Spleen (tissue), 11 donors: ENCODE measurements at regions not wholly inside any gene's neighbourhood (a gene's known extent, or its start where the extent isn't known, plus 50 kb on each side); places are given as distances from the start of the nearest gene placed in this dataset.

Experiments used
- DNase-seq: peaks from one replicate; pipeline ENCODE4 v3.0.0-alpha.2; 2020
- H3K27ac ChIP-seq, 8 donors: fragments of 200-600 bp; sonication (generic) in 7 of 8; 1 replicate in 4 of 8; 2 replicates in 4 of 8; pipeline versions ENCODE4 v1.5.0 to v1.8.0; 2016 to 2021; ENCODE audit warnings: inconsistent platforms in 4 of 8, mild to moderate bottlenecking in 4 of 8, moderate library complexity in 1 of 8
- H3K27me3 ChIP-seq, 7 donors: fragments of 200-600 bp; sonication (generic) in 6 of 7; replicated peaks in 1 of 7; 1 replicate in 4 of 7; 2 replicates in 3 of 7; pipeline versions ENCODE4 v1.5.0 to v1.8.0; 2016 to 2021; ENCODE audit warnings: inconsistent platforms in 3 of 7, mild to moderate bottlenecking in 1 of 7
- H3K36me3 ChIP-seq, 6 donors: fragments of 200-600 bp; sonication (generic) in 5 of 6; 1 replicate in 4 of 6; 2 replicates in 2 of 6; pipeline versions ENCODE4 v1.5.0 to v1.8.0; 2016 to 2021; ENCODE audit warnings: inconsistent platforms in 2 of 6
- H3K4me1 ChIP-seq, 6 donors: fragments of 200-600 bp; sonication (generic) in 5 of 6; 1 replicate in 3 of 6; 2 replicates in 3 of 6; pipeline versions ENCODE4 v1.5.0 to v1.8.0; 2016 to 2021; ENCODE audit warnings: inconsistent platforms in 3 of 6
- H3K4me3 ChIP-seq, 8 donors: fragments of 200-600 bp; sonication (generic) in 7 of 8; 1 replicate in 4 of 8; 2 replicates in 4 of 8; pipeline versions ENCODE4 v1.5.0 to v1.8.0; 2016 to 2021; ENCODE audit warnings: inconsistent platforms in 4 of 8, mild to moderate bottlenecking in 4 of 8, moderate library complexity in 2 of 8
- H3K9me3 ChIP-seq, 8 donors: fragments of 200-600 bp; sonication (generic) in 7 of 8; 1 replicate in 4 of 8; 2 replicates in 4 of 8; pipeline versions ENCODE4 v1.5.0 to v1.8.0; 2016 to 2021; ENCODE audit warnings: inconsistent platforms in 4 of 8
- CTCF ChIP-seq, 11 experiments: fragments of 200-600 bp in 7 of 11; fragments of 450-650 bp in 4 of 11; sonication (generic) in 4 of 11; IDR thresholded peaks in 8 of 11; conservative IDR thresholded peaks in 3 of 11; 1 replicate in 7 of 11; 2 replicates in 4 of 11; pipeline versions ENCODE4 v1.4.0 to v1.8.0; 2016 to 2021; ENCODE audit warnings: antibody characterized with exemption in 11 of 11, inconsistent platforms in 4 of 11, mild to moderate bottlenecking in 1 of 11
- POLR2A ChIP-seq, 3 donors: fragments of 450-650 bp; IDR thresholded peaks; one replicate each; pipeline ENCODE4 v1.5.1; 2017; ENCODE audit warnings: antibody characterized with exemption in 3 of 3, mild to moderate bottlenecking in 1 of 3
- POLR2AphosphoS5 ChIP-seq, 3 donors: sonication (generic); formaldehyde crosslinking; IDR thresholded peaks; one replicate each; pipeline ENCODE4 v1.5.1; 2017; ENCODE audit warnings: antibody characterized with exemption in 3 of 3
- WGBS, 5 donors: extraction: QIAGEN DNeasy Blood & Tissue Kit in 3 of 5; methylation state at CpG; one replicate each; pipeline versions ENCODE4 v1.1.5 to v1.1.7; 2013 to 2018; 5-methylcytosine and 5-hydroxymethylcytosine counted together
- intact Hi-C: fragments of 100-400 bp; cut with DNase I; formaldehyde crosslinking; loops from one replicate; pipeline ENCODE4 v1.15.0; 2023; ENCODE audit warnings: low total_unique reads
- donor health status: healthy with polysubstance abuse.
- donor health status: DM: no; HTN: no; CAD: no; lungs with moderate emphysema.
- donor health status: DM: no; HTN: no; CAD: no.
- donor health status: Bipolar disorder and iron deficiency.
- donor health status: healthy.
- donor health status: DM: no; HTN: no; CAD: no.
- donor health status: DM: yes; HTN: yes; CAD: no.

- intact Hi-C loops = no loop called here
- no peak for DNase-seq
- H3K4me3 ChIP-seq = no peak overlapping the region
- H3K9me3 ChIP-seq = peaks cover 0 to 20% (median 14%) of the 10 kb centered on the region in 8 donors
- no peaks in the 10 kb centered on the region for H3K36me3 ChIP-seq
- no peak overlapping the region for H3K27ac ChIP-seq
- no peak for TF ChIP-seq CTCF (IDR thresholded peaks at IDR 0.05 in 8 of 11, conservative IDR thresholded peaks at IDR 0.05 in 3 of 11)
- TF ChIP-seq POLR2AphosphoS5 (IDR thresholded peaks at IDR 0.05) = no peak
- TF ChIP-seq POLR2A (IDR thresholded peaks at IDR 0.05) = no peak
- no peaks in the 10 kb centered on the region for H3K4me1 ChIP-seq
- H3K27me3 ChIP-seq = no peaks in the 10 kb centered on the region
These were observed 184.6 kb upstream of the PHYHIPL start for GRCh38 chr10:58991856-58992255.

- no peaks in the 10 kb centered on the region for H3K36me3 ChIP-seq
- no peak overlapping the region for H3K4me3 ChIP-seq
- intact Hi-C loops = no loop called here
- H3K9me3 ChIP-seq = peaks cover 0 to 20% (median 14%) of the 10 kb centered on the region in 8 donors
- H3K27ac ChIP-seq = no peak overlapping the region
- no peaks in the 10 kb centered on the region for H3K27me3 ChIP-seq
- no peaks in the 10 kb centered on the region for H3K4me1 ChIP-seq
- WGBS, 5 donors = 73 to 87% (median 79%) methylated on average over 4 of the region's 4 CpGs
- TF ChIP-seq POLR2A (IDR thresholded peaks at IDR 0.05) = no peak
- no peak for TF ChIP-seq POLR2AphosphoS5 (IDR thresholded peaks at IDR 0.05)
- TF ChIP-seq CTCF (IDR thresholded peaks at IDR 0.05 in 8 of 11, conservative IDR thresholded peaks at IDR 0.05 in 3 of 11) = no peak
- no peak for DNase-seq
These were observed 183.5 kb upstream of the PHYHIPL start for GRCh38 chr10:58992830-58993460.

GRCh38 chr10:58993480-58994221 is 182.8 kb upstream of the PHYHIPL start:
- peaks cover 0 to 20% (median 14%) of the 10 kb centered on the region in 8 donors for H3K9me3 ChIP-seq
- DNase-seq = no peak
- no peak overlapping the region for H3K4me3 ChIP-seq
- H3K27me3 ChIP-seq = no peaks in the 10 kb centered on the region
- TF ChIP-seq CTCF (IDR thresholded peaks at IDR 0.05 in 8 of 11, conservative IDR thresholded peaks at IDR 0.05 in 3 of 11) (no peak), POLR2AphosphoS5 (IDR thresholded peaks at IDR 0.05) (no peak), POLR2A (IDR thresholded peaks at IDR 0.05) (no peak)
- no peaks in the 10 kb centered on the region for H3K4me1 ChIP-seq
- no peak overlapping the region for H3K27ac ChIP-seq
- WGBS, 5 donors = 63 to 75% (median 67%) methylated on average over 7 of the region's 7 CpGs
- H3K36me3 ChIP-seq = no peaks in the 10 kb centered on the region
- intact Hi-C loops = no loop called here

GRCh38 chr10:58994226-58995057 is 182.0 kb upstream of the PHYHIPL start:
- no peaks in the 10 kb centered on the region for H3K36me3 ChIP-seq
- peaks cover 0 to 15% (median 11%) of the 10 kb centered on the region in 8 donors for H3K9me3 ChIP-seq
- TF ChIP-seq CTCF (IDR thresholded peaks at IDR 0.05 in 8 of 11, conservative IDR thresholded peaks at IDR 0.05 in 3 of 11) (no peak), POLR2A (IDR thresholded peaks at IDR 0.05) (no peak), POLR2AphosphoS5 (IDR thresholded peaks at IDR 0.05) (no peak)
- H3K27ac ChIP-seq = no peak overlapping the region
- DNase-seq = no peak
- H3K27me3 ChIP-seq = no peaks in the 10 kb centered on the region
- H3K4me1 ChIP-seq = no peaks in the 10 kb centered on the region
- no peak overlapping the region for H3K4me3 ChIP-seq
- WGBS, 5 donors = 85 to 87% (median 87%) methylated on average over 4 of the region's 4 CpGs
- intact Hi-C loops = no loop called here
